ENCODE measurements at regions not wholly inside any gene's neighbourhood (a gene's known extent, or its start where the extent isn't known, plus 50 kb on each side); places are given as distances from the start of the nearest gene placed in this dataset.
A peak's percentile ranks its signal among the peaks of the same experiment; 100 is the strongest.

- no peak for TF ChIP-seq POLR2A (IDR thresholded peaks at IDR 0.05; ENCODE audit: low read depth, low read length)
- TF ChIP-seq SIN3A (IDR thresholded peaks at IDR 0.05; ENCODE audit: low read depth, low read length), result no peak
- no peak for TF ChIP-seq POLR2AphosphoS5 (IDR thresholded peaks at IDR 0.05; ENCODE audit: low read length)
- TF ChIP-seq, protein P1, sequence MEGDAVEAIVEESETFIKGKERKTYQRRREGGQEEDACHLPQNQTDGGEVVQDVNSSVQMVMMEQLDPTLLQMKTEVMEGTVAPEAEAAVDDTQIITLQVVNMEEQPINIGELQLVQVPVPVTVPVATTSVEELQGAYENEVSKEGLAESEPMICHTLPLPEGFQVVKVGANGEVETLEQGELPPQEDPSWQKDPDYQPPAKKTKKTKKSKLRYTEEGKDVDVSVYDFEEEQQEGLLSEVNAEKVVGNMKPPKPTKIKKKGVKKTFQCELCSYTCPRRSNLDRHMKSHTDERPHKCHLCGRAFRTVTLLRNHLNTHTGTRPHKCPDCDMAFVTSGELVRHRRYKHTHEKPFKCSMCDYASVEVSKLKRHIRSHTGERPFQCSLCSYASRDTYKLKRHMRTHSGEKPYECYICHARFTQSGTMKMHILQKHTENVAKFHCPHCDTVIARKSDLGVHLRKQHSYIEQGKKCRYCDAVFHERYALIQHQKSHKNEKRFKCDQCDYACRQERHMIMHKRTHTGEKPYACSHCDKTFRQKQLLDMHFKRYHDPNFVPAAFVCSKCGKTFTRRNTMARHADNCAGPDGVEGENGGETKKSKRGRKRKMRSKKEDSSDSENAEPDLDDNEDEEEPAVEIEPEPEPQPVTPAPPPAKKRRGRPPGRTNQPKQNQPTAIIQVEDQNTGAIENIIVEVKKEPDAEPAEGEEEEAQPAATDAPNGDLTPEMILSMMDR (IDR thresholded peaks at IDR 0.05 in 2 of 3, conservative IDR thresholded peaks at IDR 0.05 in 1 of 3; ENCODE audit: control insufficient read depth in 2 of 3, extremely low read depth in 1 of 3, insufficient read depth in 1 of 3, low read depth in 3 of 3, low read length in 3 of 3), result peak; percentile 18 to 39 (median 26); a peak in 4 of 6 replicates
Measured at GRCh38 chr9:13351778-13352386, 72.4 kb upstream of the MPDZ start.
